GM21528 (cell line): ENCODE measurements at regions not wholly inside any gene's neighbourhood (a gene's known extent, or its start where the extent isn't known, plus 50 kb on each side); places are given as distances from the start of the nearest gene placed in this dataset.
"Not testable (repeated sequence)": the region's sequence is repeated elsewhere in the genome, so short reads cannot be mapped to it uniquely, and the experiment has no call there.

ENCODE experiments used
- ATAC-seq: cut with Tn5 transposase; IDR thresholded peaks from one replicate; pipeline ENCODE4 v1.9.1; 2021; ENCODE audit warnings: mild to moderate bottlenecking, moderate library complexity; ENCODE audit not compliant: unreplicated experiment, low FRiP score

- no peak for ATAC-seq
Measured at GRCh38 chr9:75274781-75275180, 186.5 kb downstream of the OSTF1 start.

- ATAC-seq, result no peak
Measured at GRCh38 chr9:75282047-75282446, 193.7 kb downstream of the OSTF1 start.

GRCh38 chr9:75289332-75289731, 201.0 kb downstream of the OSTF1 start:
- ATAC-seq, result no peak

- no peak for ATAC-seq
Measured at GRCh38 chr9:75299324-75299723, 211.0 kb downstream of the OSTF1 start.

- ATAC-seq, result no peak
Measured at GRCh38 chr9:75333624-75334023, 245.3 kb downstream of the OSTF1 start.

- ATAC-seq, result no peak
Measured at GRCh38 chr9:75358846-75359245, 270.5 kb downstream of the OSTF1 start.

- ATAC-seq, result no peak
Measured at GRCh38 chr9:75359638-75360037, 271.3 kb downstream of the OSTF1 start.

- no peak for ATAC-seq
Measured at GRCh38 chr9:75360252-75360651, 271.9 kb downstream of the OSTF1 start.

- ATAC-seq, result not testable (repeated sequence)
Measured at GRCh38 chr9:75362446-75362845, 274.1 kb downstream of the OSTF1 start.

GRCh38 chr9:75365196-75365595, 276.9 kb downstream of the OSTF1 start:
- no peak for ATAC-seq

- no peak for ATAC-seq
Measured at GRCh38 chr9:75369989-75370388, 281.7 kb downstream of the OSTF1 start.

- ATAC-seq, result no peak
Measured at GRCh38 chr9:75372499-75373268, 284.4 kb downstream of the OSTF1 start.

- ATAC-seq, result no peak
Measured at GRCh38 chr9:75376680-75377254, 288.5 kb downstream of the OSTF1 start.

GRCh38 chr9:75378036-75378435, 289.7 kb downstream of the OSTF1 start:
- ATAC-seq, result no peak

GRCh38 chr9:75378926-75379325, 290.6 kb downstream of the OSTF1 start:
- no peak for ATAC-seq

- no peak for ATAC-seq
Measured at GRCh38 chr9:75382126-75382525, 293.8 kb downstream of the OSTF1 start.

- ATAC-seq, result not testable (repeated sequence)
Measured at GRCh38 chr9:75383420-75384034, 295.2 kb downstream of the OSTF1 start.

GRCh38 chr9:75385236-75385635, 296.9 kb downstream of the OSTF1 start:
- ATAC-seq, result no peak

GRCh38 chr9:75389101-75389500, 300.8 kb downstream of the OSTF1 start:
- no peak for ATAC-seq

GRCh38 chr9:75390951-75391350, 302.6 kb downstream of the OSTF1 start:
- no peak for ATAC-seq

- no peak for ATAC-seq
Measured at GRCh38 chr9:75391497-75391896, 303.2 kb downstream of the OSTF1 start.

- ATAC-seq, result no peak
Measured at GRCh38 chr9:75395336-75395735, 307.0 kb downstream of the OSTF1 start.
